SJSA1 (cell line): ENCODE measurements at regions not wholly inside any gene's neighbourhood (a gene's known extent, or its start where the extent isn't known, plus 50 kb on each side); places are given as distances from the start of the nearest gene placed in this dataset.
A peak's percentile ranks its signal among the peaks of the same experiment; 100 is the strongest.

ENCODE experiments used
- DNase-seq, 2 experiments: peaks; one replicate each; pipeline ENCODE4 v3.0.0-alpha.2; 2015 to 2020; ENCODE audit warnings: low spot score in 2 of 2, low read depth in 1 of 2
- H3K27ac ChIP-seq: fragments of 250-450 bp; sonication (Bioruptor Pico); 2 replicates; pipeline ENCODE4 v1.5.1; 2020; ENCODE audit warnings: mild to moderate bottlenecking, moderate library complexity
- H3K27me3 ChIP-seq: fragments of 250-450 bp; sonication (Bioruptor Pico); replicated peaks from 2 replicates; pipeline ENCODE4 v1.5.1; 2020; ENCODE audit warnings: mild to moderate bottlenecking, moderate library complexity
- H3K36me3 ChIP-seq: fragments of 250-450 bp; sonication (Bioruptor Pico); 2 replicates; pipeline ENCODE4 v1.5.1; 2020; ENCODE audit warnings: mild to moderate bottlenecking
- H3K4me1 ChIP-seq: fragments of 250-450 bp; sonication (Bioruptor Pico); replicated peaks from 2 replicates; pipeline ENCODE4 v1.6.1; 2021; ENCODE audit warnings: mild to moderate bottlenecking
- H3K4me3 ChIP-seq: fragments of 250-450 bp; sonication (Bioruptor Pico); 2 replicates; pipeline ENCODE4 v1.5.1; 2020; ENCODE audit warnings: mild to moderate bottlenecking
- H3K9me3 ChIP-seq: fragments of 250-450 bp; sonication (Bioruptor Pico); replicated peaks from 2 replicates; pipeline ENCODE4 v1.5.1; 2020; ENCODE audit warnings: mild to moderate bottlenecking

DNA sequence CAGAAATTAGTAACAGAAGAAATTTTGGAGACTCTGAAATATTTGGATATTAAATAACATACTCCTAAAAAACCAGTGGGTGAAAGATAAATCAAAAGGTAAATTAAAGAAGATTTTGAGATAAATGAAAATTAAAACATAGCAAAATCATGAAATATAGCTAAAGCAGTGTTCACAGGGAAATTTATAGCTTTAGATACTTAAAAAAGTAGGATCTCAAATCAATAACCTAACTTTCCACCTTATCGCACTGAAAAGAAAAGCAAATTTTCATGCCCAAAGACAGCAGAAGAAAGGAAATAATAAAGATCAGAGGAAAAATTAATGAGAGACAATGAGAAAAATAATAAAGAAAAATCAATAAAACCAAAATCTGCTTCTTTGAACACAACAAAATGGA lies 135.1 kb upstream of the KLF7 start:
- Histone ChIP-seq H3K9me3 (no peaks in the 10 kb centered on the region), H3K36me3 (no peaks in the 10 kb centered on the region), H3K27me3 (no peaks in the 10 kb centered on the region), H3K4me3 (no peak overlapping the region), H3K4me1 (no peaks in the 10 kb centered on the region), H3K27ac (no peak overlapping the region)
- DNase-seq = no peak

DNA sequence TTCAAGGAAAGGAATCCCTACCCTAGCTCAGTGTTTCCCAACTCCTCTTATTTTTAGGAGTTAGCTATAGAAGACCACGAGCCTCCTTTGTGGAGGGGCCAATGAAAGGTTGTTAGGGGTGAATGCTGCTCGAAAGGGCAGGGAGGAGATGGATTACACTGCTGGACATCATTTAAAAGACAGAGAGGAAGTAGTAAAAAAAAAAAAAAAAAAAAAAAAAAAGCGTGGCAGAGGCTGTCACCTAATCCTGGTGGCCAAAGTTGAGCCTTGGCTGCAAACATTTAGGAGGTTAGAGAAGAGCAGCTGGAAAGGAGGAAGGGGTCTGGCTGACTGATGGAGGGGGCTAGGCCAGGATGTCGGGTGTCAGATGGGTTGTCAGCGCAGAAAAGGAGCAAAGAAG lies 139.0 kb upstream of the KLF7 start:
- no peak overlapping the region for H3K27ac ChIP-seq
- no peaks in the 10 kb centered on the region for H3K4me1 ChIP-seq
- no peaks in the 10 kb centered on the region for H3K27me3 ChIP-seq
- no peaks in the 10 kb centered on the region for H3K9me3 ChIP-seq
- no peaks in the 10 kb centered on the region for H3K36me3 ChIP-seq
- H3K4me3 ChIP-seq = no peak overlapping the region
- no peak for DNase-seq

DNA sequence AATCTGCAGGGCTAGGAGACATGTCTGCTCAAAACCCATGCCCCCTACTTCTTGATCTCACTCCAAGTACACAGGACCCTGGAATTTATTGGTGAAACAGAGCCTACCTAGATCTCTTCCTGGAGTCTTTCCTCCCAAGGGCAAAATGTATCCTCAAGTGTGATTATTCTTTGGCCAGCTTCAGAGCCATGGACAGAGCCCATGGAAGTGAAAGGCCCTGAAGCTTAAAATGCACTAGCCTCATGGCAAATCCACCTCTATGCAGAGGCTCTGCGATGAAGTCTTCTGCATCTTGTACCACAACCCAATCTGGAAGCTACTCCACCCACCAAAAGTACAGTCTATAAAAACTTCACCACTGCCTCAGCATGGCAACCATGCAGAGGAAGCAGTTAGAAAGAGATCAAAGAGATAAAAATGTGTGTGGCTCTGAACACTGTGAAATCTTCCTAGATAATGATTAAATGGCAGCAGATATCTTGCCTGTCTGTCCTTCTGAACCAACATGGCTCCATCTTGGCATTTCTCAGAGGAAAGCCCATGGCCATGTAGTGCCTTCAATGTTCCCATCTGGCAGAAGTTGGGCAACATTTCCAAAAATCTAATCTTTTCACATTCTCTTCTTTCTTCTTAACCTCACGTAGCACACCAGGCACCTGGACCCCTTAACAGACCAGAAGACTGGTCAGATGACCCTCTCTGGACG lies 142.9 kb upstream of the KLF7 start:
- H3K27me3 ChIP-seq = no peaks in the 10 kb centered on the region
- H3K9me3 ChIP-seq = no peaks in the 10 kb centered on the region
- H3K4me3 ChIP-seq = no peak overlapping the region
- DNase-seq = no peak
- peaks cover 9% of the 10 kb centered on the region for H3K4me1 ChIP-seq
- no peaks in the 10 kb centered on the region for H3K36me3 ChIP-seq
- no peak overlapping the region for H3K27ac ChIP-seq

DNA sequence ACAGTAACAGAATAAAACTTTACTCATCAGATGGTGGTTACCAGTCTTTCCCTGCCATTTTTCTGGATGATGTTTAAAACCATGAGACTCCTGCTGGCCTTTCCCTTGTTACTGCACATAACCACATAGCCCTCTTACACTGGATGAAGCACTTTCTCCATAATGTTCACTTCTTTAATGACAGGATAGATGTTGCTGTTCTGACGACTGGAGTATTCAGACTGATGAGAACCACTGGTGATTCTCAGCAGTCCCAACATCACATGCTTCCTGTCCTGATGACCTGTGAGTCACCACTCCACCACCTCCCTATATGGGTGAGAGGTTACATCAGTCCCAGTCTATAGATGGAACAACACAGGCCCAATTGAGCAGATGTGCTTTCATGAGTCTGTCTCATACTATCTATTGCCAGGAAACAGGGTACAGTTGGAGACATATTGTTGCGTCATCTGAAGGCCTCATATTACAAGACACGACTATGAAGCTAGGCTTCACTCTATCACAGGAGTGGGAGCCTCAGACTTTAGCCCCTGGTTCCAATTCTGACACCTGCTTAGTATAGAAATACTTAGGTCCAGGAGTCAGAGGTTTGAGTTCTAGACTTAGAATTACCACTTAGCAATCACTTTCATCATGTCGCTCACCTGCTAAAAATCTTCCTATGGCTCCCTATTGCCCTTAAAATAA lies 145.7 kb upstream of the KLF7 start:
- Histone ChIP-seq H3K4me3 (no peak overlapping the region), H3K4me1 (peaks cover 9% of the 10 kb centered on the region), H3K27ac (0 out of 2 replicates have a peak overlapping the region, but pooled peaks have one; percentile 25), H3K36me3 (no peaks in the 10 kb centered on the region), H3K9me3 (no peaks in the 10 kb centered on the region), H3K27me3 (no peaks in the 10 kb centered on the region)
- peak in 1 of 2 experiments; percentile 40 for DNase-seq

DNA sequence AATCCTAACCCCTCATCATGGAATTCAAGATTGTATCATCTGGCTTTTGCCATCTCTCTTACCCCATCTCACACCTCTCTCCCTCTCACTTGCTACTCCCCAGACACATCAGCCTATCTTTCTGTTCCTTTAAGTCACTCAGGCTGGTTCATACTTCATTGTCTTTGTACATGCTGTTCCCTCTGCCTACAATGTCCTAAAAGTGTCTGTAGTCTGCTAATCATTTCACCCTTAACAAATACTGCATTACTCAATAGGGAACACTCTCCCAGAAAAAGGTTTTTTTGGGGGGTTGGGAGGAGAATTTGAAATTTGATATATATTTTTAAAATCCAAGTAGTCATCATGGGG lies 146.2 kb upstream of the KLF7 start:
- no peak overlapping the region for H3K4me3 ChIP-seq
- H3K27me3 ChIP-seq = no peaks in the 10 kb centered on the region
- no peaks in the 10 kb centered on the region for H3K9me3 ChIP-seq
- H3K27ac ChIP-seq = no peak overlapping the region
- H3K4me1 ChIP-seq = peaks cover 9% of the 10 kb centered on the region
- no peak for DNase-seq
- H3K36me3 ChIP-seq = no peaks in the 10 kb centered on the region

DNA sequence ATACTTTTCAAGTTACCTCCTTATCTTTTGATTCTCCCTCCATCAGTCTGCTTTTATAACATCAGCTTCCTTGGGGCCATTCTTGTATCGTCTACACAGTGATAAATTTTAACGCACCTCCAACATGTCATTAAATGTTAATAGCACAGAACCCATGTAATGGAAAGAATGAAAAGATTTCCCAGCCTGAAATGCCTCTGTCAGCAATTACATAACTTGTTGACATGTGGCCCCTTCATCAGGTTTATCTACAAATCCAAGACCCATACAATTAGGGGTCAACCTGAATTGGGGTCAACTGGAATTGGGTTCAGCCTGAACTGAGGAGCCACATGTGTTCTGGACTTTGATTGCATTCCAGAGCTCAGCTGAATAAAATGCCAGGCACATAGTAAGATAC lies 148.2 kb upstream of the KLF7 start:
- Histone ChIP-seq H3K4me1 (peaks cover 9% of the 10 kb centered on the region), H3K27ac (no peak overlapping the region), H3K4me3 (no peak overlapping the region), H3K36me3 (no peaks in the 10 kb centered on the region), H3K9me3 (no peaks in the 10 kb centered on the region), H3K27me3 (no peaks in the 10 kb centered on the region)
- no peak for DNase-seq

DNA sequence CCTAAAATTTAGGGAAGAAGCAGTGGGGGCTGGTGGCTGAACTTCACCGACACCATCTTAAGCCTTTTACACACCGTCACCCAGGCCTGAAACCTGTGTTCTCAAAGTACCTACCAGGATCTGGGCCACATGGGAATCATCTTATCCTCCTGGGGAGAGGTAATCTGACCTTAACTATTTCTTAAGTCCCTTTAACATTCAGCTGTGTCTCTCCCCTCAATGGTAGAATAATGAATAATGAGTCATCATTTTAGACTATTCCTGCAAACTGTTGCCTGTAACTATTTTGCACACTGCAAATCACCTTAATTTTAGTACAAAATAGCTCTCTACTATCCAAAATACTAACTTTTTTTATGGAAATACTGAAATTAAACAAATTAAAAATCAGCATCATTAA lies 149.4 kb upstream of the KLF7 start:
- Histone ChIP-seq H3K27ac (no peak overlapping the region), H3K9me3 (no peaks in the 10 kb centered on the region), H3K4me3 (no peak overlapping the region), H3K27me3 (no peaks in the 10 kb centered on the region), H3K4me1 (peaks cover 10% of the 10 kb centered on the region), H3K36me3 (no peaks in the 10 kb centered on the region)
- no peak for DNase-seq

DNA sequence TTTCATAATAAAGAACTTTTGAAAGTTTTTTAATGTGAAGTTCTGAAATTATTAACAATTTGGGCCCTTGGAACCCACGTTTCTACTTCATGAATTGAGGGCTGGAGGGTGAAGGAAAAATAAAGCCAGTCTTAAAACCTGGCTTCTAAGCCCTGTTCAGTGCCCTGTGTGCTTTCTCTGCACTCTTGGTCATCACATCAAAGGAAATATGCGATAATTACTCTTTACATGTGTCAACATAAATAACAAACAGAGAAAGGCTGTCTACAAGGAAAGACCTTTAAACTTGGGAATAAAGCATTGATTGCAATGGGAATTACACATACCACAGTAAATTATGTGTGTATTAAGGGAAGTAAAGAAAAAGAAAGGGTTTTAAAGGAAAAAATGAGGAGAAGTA lies 150.7 kb upstream of the KLF7 start:
- H3K4me3 ChIP-seq = no peak overlapping the region
- H3K4me1 ChIP-seq = peaks cover 10% of the 10 kb centered on the region

DNA sequence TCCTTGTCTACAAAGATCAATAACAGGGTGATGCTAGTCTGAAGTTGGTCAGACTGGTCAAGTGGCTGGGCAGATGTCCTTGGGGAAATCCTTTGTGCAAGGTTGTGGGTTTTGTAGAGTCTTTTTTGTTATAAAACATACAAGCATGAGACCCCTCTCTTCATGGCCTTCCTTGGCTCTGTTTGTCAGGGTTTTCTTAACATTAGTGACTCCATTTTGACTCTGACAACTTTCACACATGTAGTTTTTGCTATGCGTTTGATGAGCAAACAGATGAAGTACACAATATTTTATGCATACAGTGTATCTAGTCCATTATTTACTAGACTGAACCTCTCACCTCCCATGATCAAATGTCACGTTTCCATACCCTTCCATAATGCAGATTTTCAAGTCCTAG lies 151.2 kb upstream of the KLF7 start:
- Histone ChIP-seq H3K27ac (no peak overlapping the region), H3K27me3 (no peaks in the 10 kb centered on the region), H3K36me3 (no peaks in the 10 kb centered on the region), H3K9me3 (no peaks in the 10 kb centered on the region), H3K4me3 (no peak overlapping the region), H3K4me1 (peaks cover 8% of the 10 kb centered on the region)
- no peak for DNase-seq

More for the DNA sequence above, 150.7 kb upstream of the KLF7 start:
- Histone ChIP-seq H3K9me3 (no peaks in the 10 kb centered on the region), H3K36me3 (no peaks in the 10 kb centered on the region), H3K27ac (no peak overlapping the region), H3K27me3 (no peaks in the 10 kb centered on the region)
- no peak for DNase-seq

DNA sequence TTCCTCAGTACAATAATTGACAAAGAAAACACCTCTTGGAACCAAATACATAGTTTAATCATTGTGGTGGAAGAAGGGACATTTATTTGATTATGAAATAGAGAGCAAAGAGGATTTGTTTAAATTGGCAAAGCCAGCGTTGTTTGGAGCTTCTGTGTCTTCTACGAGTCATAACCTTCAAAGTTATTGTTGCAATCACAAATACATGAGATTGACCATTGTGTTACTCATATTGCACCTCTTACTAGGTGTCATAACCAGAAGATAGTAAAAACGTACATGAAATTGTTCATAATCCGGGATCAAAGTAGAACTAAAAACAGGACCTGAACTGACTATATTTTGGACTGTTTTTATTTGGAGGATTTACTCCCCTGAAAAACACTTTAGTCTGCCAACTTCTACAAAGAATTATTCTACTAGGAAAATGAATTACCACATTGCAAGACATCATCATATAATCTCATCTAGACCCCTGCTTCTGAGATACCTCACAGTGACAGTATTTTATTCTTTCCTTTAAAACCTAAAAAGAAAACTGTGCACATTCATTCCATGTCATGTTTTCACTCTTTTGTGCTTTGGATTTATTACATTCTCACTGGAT lies 151.7 kb upstream of the KLF7 start:
- Histone ChIP-seq H3K9me3 (no peaks in the 10 kb centered on the region), H3K27me3 (no peaks in the 10 kb centered on the region), H3K36me3 (no peaks in the 10 kb centered on the region), H3K27ac (no peak overlapping the region), H3K4me3 (no peak overlapping the region), H3K4me1 (peaks cover 8% of the 10 kb centered on the region)
- no peak for DNase-seq

DNA sequence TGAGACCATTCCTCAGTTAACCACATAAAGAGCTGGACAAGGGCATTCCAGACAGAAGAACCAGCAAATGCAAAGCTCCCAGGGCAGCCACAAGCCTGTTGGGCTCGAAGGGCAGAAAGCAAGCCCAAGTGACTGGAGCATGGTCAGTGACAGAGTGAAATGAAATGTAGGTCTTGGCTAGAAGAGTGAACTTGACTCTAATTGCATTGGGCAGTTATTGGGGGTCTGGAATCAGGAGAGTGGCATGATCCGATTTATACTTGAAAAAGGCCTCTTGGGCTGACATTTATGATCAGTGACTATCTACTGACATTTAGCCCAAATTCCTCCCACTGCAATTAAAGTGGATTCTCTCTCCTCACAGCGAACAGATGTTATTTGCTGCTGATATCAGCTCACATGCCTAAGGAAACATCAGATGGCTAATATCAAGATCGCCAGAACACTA lies 152.5 kb upstream of the KLF7 start:
- Histone ChIP-seq H3K4me1 (peaks cover 8% of the 10 kb centered on the region), H3K36me3 (no peaks in the 10 kb centered on the region), H3K27me3 (no peaks in the 10 kb centered on the region), H3K9me3 (no peaks in the 10 kb centered on the region), H3K4me3 (no peak overlapping the region), H3K27ac (no peak overlapping the region)
- DNase-seq = no peak

DNA sequence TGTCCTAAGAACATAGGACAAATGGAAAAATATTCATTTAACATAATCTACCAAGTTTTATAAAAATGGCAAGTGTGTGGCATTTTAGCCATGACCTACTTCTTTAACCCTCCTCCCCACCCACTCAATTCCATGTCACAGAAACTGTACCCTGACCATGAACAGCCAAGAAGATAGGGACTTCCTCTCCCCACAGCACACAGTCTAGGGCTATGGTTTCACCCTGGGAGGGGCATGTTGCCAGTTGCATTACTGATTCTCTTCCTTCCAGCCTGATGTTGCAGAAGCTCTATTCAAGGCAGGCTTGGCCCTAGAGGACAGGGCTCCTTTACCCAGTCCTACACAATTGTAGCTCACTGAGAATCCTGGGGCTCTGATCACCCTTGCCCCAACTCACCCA lies 153.6 kb upstream of the KLF7 start:
- peaks cover 8% of the 10 kb centered on the region for H3K4me1 ChIP-seq
- DNase-seq = no peak
- H3K4me3 ChIP-seq = no peak overlapping the region
- no peaks in the 10 kb centered on the region for H3K36me3 ChIP-seq
- no peak overlapping the region for H3K27ac ChIP-seq
- no peaks in the 10 kb centered on the region for H3K27me3 ChIP-seq
- H3K9me3 ChIP-seq = no peaks in the 10 kb centered on the region

DNA sequence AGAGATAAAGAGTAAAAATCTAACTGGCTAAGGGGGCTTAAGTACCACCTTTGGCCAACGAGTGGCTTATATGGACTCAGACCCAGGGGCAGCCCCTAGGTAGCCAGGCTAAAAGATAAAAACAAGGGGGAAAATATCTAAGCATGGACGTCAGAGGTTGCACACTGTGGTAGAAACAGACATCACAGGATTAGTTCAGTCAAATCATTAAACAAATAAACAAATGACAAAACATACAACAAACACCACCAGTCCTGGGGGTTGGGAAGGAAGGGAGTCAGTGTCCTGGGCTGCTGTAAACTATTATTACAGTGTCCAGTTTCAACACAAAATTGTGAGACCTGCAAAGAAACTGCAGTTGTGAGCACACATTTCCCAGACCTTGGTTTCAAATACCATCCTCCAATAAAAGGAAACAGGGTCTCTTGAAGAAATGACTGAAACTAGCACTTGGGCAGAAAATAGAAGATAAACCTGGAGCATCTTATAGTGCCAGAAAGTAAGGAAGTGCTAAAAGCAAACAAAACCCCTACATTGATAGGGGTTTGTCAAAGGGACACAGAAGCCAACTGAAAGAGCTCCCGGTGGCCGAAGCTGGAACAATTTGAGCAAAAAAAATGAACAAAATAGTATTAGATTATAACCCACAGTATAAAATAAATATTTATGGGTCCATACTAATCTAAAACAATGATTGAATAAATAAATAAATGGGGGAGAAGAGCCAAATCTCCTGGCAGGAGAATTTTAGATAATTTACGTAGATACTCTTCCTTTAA lies 154.8 kb upstream of the KLF7 start:
- Histone ChIP-seq H3K27me3 (no peaks in the 10 kb centered on the region), H3K36me3 (no peaks in the 10 kb centered on the region), H3K4me3 (no peak overlapping the region), H3K27ac (0 out of 2 replicates have a peak overlapping the region, but pooled peaks have one; percentile 8), H3K4me1 (peaks cover 8% of the 10 kb centered on the region), H3K9me3 (no peaks in the 10 kb centered on the region)
- peak in 1 of 2 experiments; percentile 54 for DNase-seq

DNA sequence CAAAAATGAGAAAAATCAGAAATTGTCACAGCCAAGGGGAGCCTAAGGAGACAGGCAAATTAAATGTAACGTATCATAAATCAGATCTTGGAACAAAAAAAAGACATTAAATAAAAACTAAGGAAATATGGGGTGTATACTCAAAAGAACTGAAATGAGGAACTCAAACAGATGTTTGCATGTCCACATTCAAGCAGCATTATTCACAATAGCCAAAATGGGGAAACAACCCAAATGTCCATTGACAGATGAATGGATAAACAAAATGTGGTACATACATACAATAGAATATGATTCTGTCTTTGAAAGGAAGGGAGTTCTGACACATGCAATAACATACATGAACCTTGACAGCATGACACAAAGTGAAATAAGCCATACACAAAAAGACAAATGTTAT lies 155.8 kb upstream of the KLF7 start:
- DNase-seq = no peak
- no peaks in the 10 kb centered on the region for H3K36me3 ChIP-seq
- no peak overlapping the region for H3K4me3 ChIP-seq
- peaks cover 8% of the 10 kb centered on the region for H3K4me1 ChIP-seq
- no peak overlapping the region for H3K27ac ChIP-seq
- H3K27me3 ChIP-seq = no peaks in the 10 kb centered on the region
- H3K9me3 ChIP-seq = no peaks in the 10 kb centered on the region
